Kidney capillary endothelial cell (primary cell): ENCODE measurements at regions not wholly inside any gene's neighbourhood (a gene's known extent, or its start where the extent isn't known, plus 50 kb on each side); places are given as distances from the start of the nearest gene placed in this dataset.

Experiments
- DNase-seq: peaks from one replicate; pipeline ENCODE4 v3.0.0-alpha.2; 2018; ENCODE audit warnings: low spot score

GRCh38 chr10:118412932-118413331 is 70.8 kb upstream of the FAM204A start:
- no peak for DNase-seq

DNA sequence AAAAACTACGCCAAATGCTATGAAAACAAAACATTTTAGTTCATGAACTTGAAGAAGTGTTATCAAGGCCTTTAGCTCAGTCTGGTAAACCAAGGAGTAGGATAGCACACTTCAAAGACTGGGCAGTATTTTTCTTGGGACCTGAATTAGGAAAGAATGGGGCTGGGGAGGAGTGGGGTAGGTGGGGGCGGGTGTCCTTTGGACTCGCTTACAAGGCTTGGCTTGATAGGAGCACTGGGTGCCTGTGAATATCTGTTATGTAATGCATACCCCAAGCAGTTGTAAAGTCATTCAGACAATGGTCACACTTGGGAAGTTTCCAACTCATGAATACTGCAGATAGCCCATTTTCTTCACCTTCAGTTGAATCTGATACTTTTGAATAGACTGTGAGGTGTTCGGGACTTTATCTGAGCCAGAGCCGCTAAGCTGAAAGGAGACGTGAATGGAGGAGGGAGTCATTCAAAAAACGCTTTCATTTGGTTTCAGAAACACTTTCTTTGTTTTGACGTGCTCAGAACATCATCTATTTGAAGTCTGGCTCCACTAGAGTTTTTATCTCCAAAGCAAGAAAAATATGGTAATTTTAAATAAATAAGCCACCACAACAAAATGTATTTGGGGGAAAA is 70.1 kb upstream of the FAM204A start:
- DNase-seq = no peak

DNA sequence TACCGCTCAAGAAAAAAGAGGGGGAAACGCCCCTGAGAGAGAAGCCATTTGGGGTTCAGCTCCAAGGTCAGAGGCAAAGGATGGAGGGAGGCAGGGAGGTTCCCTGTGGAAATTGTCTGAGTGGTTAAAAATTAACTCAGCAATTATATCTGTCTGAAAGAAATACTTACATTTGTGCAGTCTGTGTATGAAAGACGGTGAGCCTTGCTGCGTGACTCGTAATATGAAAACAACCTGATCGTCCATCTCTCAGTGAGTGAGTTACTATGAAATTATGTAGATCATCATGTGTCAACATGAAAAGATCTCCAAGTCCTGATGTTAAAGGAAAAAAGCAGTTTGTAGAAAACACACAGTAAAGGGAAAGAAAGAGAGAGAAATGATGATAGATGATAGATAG is 67.2 kb upstream of the FAM204A start:
- no peak for DNase-seq

GRCh38 chr10:118408181-118408580 is 66.1 kb upstream of the FAM204A start:
- no peak for DNase-seq

- DNase-seq = no peak
Observed at GRCh38 chr10:118407777-118408176, 65.7 kb upstream of the FAM204A start.

DNA sequence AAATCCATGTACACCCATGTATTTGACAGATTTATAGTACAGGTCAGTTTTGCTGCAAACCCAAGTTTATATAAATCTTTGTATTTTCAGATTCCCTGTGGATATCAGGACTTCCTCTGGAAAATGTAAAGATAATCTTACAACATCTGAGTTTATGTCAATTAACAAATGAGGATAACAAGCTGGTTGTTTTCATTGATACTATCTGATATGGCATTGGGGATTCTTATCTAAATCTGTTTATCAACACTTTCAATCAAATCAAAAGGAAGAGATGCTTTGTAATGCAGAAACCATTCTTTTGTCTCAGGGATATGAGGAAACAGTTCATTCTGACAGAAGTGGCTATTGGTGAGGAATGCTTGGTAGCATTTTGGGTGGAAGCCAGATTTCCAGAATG is 64.9 kb upstream of the FAM204A start:
- no peak for DNase-seq

DNA sequence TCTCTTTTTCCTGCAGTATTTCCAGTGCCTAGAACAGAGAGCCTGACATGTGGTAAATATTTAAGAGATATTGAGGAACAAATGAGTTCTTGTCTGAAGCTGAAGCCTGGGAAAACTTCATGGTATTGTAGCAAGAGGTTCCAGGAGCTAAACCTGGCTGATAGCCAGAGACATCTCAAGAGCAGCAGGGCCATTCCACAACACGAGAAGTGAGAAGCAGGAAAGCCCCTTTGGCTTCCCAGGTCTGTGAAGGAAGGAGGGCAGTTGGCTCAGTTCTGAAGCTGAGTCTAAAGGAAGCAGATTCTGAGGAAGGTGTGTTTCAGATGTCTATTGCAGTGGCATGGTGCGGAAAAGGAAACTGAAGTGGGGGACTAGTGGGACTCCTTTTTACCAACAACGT is 63.8 kb upstream of the FAM204A start:
- DNase-seq = no peak

DNA sequence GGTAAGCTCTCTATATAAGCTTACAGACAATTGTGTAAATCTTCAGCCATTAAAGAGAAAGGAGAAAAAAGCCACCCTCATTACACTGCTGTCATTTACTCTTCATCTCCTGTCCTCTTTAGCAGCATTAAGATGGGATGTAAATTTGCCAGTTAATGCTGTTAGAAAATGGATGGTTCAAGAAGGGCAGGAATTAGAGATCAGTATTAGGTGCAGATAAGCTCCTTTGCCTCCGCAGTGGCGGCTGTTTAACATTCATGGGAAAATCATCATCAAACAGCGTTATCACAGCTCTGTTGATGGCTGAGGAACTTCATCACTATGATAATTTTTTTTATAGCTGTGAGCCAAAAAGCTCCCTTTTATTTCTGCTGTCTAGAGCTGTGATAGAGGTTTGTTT is 61.8 kb upstream of the FAM204A start:
- DNase-seq = no peak

- DNase-seq = no peak
Observed at GRCh38 chr10:118401708-118402193, 59.6 kb upstream of the FAM204A start.

DNA sequence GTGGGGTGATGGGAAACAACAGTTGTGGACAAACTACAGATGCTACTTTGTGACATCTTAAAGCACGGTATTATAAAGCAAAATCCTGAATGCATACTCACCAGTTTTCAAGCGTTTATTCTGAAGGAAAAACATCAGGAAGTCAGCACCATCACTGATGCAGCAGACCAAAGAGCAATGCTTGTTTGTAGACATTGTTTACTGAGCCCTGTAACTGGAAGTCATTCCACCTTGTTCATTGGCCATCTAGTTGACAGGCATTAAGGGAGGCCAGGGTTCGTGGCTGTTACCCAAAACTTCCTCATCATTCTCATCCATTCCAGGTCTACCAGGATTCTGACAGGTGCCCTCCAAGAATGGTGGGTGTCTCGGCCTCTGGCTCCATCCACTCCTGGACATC is 55.3 kb upstream of the FAM204A start:
- no peak for DNase-seq

DNA sequence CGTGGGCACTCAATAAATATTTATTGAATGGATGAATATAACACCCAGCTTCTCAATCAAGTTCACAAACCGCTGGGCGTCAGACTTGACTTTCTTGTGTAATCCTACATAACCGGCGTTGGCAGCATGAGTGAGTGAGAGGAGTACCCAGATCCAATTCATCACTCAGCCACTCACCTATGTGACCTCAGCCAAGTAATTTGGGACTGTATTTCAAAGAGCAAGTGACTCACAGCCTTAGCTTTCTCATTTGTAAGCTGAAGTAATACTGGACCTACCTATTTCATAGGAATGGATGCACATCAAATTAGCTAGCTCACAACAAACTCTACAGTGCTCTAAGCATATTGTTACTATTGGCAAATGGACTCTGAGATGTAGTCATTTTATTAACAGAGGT is 53.8 kb upstream of the FAM204A start:
- no peak for DNase-seq

DNA sequence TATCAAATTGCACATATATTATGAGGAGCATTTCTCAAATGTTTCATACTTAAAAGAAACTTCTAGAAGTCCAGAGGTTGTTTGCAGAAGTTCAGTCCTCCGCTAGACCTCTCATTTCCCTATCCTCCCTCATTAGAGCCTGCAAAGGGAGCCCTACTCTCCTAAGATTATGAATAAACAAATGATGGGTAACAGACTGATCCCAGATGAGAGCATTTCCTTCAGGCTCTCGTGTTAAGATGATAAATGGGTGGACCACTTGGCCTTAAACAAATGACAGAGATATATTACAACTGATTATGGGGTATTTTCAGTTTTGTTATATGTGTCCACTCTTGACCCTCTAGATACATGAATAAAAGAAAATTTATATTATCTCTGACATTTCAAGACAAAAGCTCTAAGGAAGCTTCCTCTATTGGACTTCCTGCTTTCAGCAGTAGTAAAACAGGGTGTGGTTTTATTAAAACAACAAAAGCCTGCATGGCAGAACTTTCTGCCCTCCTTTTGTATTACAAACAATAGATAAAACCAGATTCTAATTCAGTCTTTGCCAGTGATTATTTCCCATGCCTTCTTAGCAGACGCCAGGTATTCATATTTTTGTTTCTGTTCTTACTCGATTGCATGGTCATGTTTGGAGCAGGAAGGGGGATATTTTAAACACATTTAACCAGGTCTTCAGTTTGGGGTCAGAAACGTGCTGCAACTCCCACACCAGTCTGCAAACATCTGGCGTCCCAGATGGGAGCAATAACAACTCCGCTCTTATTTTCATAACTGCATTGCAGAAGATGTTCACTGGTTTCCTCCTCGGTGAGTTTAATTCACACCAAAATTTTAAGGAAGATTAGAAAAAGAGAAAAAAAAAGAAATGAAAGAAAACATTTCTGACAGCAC is 52.4 kb upstream of the FAM204A start:
- DNase-seq = no peak

DNA sequence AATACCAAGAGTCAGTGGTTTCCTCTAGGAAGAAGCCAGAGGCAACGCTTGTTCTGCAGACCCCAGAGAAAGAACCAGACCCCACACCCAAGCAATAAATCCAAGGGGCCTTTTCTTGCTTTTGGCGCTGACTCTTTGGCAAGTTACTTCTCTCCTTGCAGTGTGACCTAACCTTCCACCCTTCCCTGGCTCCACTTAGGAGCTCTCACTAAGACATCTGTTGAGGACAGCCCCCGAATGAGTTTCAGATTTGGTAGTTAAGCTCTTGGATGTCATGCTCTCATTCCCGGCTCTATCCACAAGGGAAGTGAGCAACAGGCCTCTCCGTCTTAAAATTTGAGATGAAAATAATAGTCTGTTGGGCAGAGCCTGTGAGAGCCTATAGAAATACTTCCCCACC is 50.6 kb upstream of the FAM204A start:
- DNase-seq = no peak
